Gastroesophageal sphincter (tissue), 4 donors: ENCODE measurements at regions not wholly inside any gene's neighbourhood (a gene's known extent, or its start where the extent isn't known, plus 50 kb on each side); places are given as distances from the start of the nearest gene placed in this dataset.

Experiments used
- ATAC-seq: fragments of 150-250 bp; one replicate; pipeline ENCODE4 v1.9.1; 2016; ENCODE audit warnings: mild to moderate bottlenecking, moderate library complexity
- H3K27ac ChIP-seq, 4 donors: fragments of 200-600 bp; sonication (generic) in 3 of 4; 1 replicate in 3 of 4; 2 replicates in 1 of 4; pipeline ENCODE4 v1.5.1; 2016 to 2019
- H3K27me3 ChIP-seq: fragments of 200-600 bp; sonication (generic); one replicate; pipeline ENCODE4 v1.5.1; 2019
- H3K36me3 ChIP-seq, 2 donors: fragments of 200-600 bp; sonication (generic); one replicate each; pipeline ENCODE4 v1.5.1; 2019; ENCODE audit warnings: control low read depth in 1 of 2
- H3K4me1 ChIP-seq, 3 donors: fragments of 200-600 bp; sonication (generic); 1 replicate in 2 of 3; 2 replicates in 1 of 3; pipeline ENCODE4 v1.5.1; 2016 to 2019; ENCODE audit warnings: control low read depth in 2 of 3
- H3K4me3 ChIP-seq, 2 donors: fragments of 200-600 bp; sonication (generic); one replicate each; pipeline ENCODE4 v1.5.1; 2019; ENCODE audit warnings: mild to moderate bottlenecking in 1 of 2, moderate library complexity in 1 of 2
- H3K9me3 ChIP-seq, 3 donors: fragments of 200-600 bp; sonication (generic); one replicate each; pipeline ENCODE4 v1.5.1; 2017 to 2019; ENCODE audit warnings: control low read depth in 2 of 3
- CTCF ChIP-seq, 4 experiments: fragments of 200-600 bp in 2 of 4; fragments of 450-650 bp in 2 of 4; sonication (generic) in 1 of 4; IDR thresholded peaks; one replicate each; pipeline ENCODE4 v1.5.1; 2017 to 2019; ENCODE audit warnings: antibody characterized with exemption in 4 of 4, mild to moderate bottlenecking in 2 of 4, moderate library complexity in 2 of 4
- EP300 ChIP-seq: sonication (generic); formaldehyde crosslinking; IDR thresholded peaks from one replicate; pipeline ENCODE4 v1.6.1; 2017; ENCODE audit warnings: antibody characterized with exemption, mild to moderate bottlenecking
- POLR2A ChIP-seq, 2 donors: fragments of 450-650 bp; IDR thresholded peaks; one replicate each; pipeline ENCODE4 v1.6.1; 2017; ENCODE audit warnings: antibody characterized with exemption in 2 of 2, mild to moderate bottlenecking in 2 of 2, moderate library complexity in 1 of 2
- POLR2AphosphoS5 ChIP-seq: sonication (generic); formaldehyde crosslinking; IDR thresholded peaks from one replicate; pipeline ENCODE4 v1.6.1; 2017; ENCODE audit warnings: antibody characterized with exemption
- WGBS, 2 donors: methylation state at CpG; one replicate each; pipeline ENCODE4 v1.1.5; 2018; ENCODE audit warnings: low coverage in 1 of 2; 5-methylcytosine and 5-hydroxymethylcytosine counted together

GRCh38 chr16:6407596-6407995, 925.0 kb upstream of the RBFOX1 start:
- H3K27me3 ChIP-seq: no peaks in the 10 kb centered on the region
- no peak overlapping the region for H3K27ac ChIP-seq
- 75% methylated on average over 3 of the region's 3 CpGs; no CpG with 5 or more reads in 1 of the 2 donors for WGBS, 2 donors
- ATAC-seq: no peak
- TF ChIP-seq CTCF (IDR thresholded peaks at IDR 0.05) (no peak), EP300 (no peak), POLR2AphosphoS5 (no peak), POLR2A (IDR thresholded peaks at IDR 0.05) (no peak)
- H3K36me3 ChIP-seq: no peaks in the 10 kb centered on the region
- no peaks in the 10 kb centered on the region for H3K9me3 ChIP-seq
- no peaks in the 10 kb centered on the region for H3K4me1 ChIP-seq
- no peak overlapping the region for H3K4me3 ChIP-seq

- Histone ChIP-seq H3K4me1 (no peaks in the 10 kb centered on the region), H3K36me3 (no peaks in the 10 kb centered on the region), H3K27me3 (no peaks in the 10 kb centered on the region), H3K27ac (no peak overlapping the region), H3K9me3 (no peaks in the 10 kb centered on the region), H3K4me3 (no peak overlapping the region)
- no peak for ATAC-seq
- 67 to 83% methylated on average over 1 of the region's 1 CpG for WGBS, 2 donors
- TF ChIP-seq POLR2A (IDR thresholded peaks at IDR 0.05) (no peak), POLR2AphosphoS5 (no peak), EP300 (no peak), CTCF (IDR thresholded peaks at IDR 0.05) (no peak)
These were observed 926.6 kb upstream of the RBFOX1 start for GRCh38 chr16:6406028-6406427.

- Histone ChIP-seq H3K4me3 (no peak overlapping the region), H3K9me3 (no peaks in the 10 kb centered on the region), H3K27ac (no peak overlapping the region), H3K4me1 (no peaks in the 10 kb centered on the region), H3K27me3 (no peaks in the 10 kb centered on the region), H3K36me3 (no peaks in the 10 kb centered on the region)
- WGBS, 2 donors: 56 to 80% methylated on average over 1 to 3 of the region's 3 CpGs
- no peak for TF ChIP-seq CTCF (IDR thresholded peaks at IDR 0.05)
- no peak for TF ChIP-seq EP300
- no peak for TF ChIP-seq POLR2A (IDR thresholded peaks at IDR 0.05)
- TF ChIP-seq POLR2AphosphoS5: no peak
- ATAC-seq: no peak
These were observed 949.7 kb upstream of the RBFOX1 start for GRCh38 chr16:6382924-6383459.

- H3K36me3 ChIP-seq: no peaks in the 10 kb centered on the region
- H3K9me3 ChIP-seq: no peaks in the 10 kb centered on the region
- 61 to 71% methylated on average over 5 of the region's 6 CpGs for WGBS, 2 donors
- ATAC-seq: no peak
- no peaks in the 10 kb centered on the region for H3K27me3 ChIP-seq
- H3K27ac ChIP-seq: no peak overlapping the region
- no peak overlapping the region for H3K4me3 ChIP-seq
- H3K4me1 ChIP-seq: no peaks in the 10 kb centered on the region
- no peak for TF ChIP-seq POLR2A (IDR thresholded peaks at IDR 0.05)
- no peak for TF ChIP-seq EP300
- TF ChIP-seq POLR2AphosphoS5: no peak
- no peak for TF ChIP-seq CTCF (IDR thresholded peaks at IDR 0.05)
These were observed 950.7 kb upstream of the RBFOX1 start for GRCh38 chr16:6381896-6382295.

GRCh38 chr16:6377956-6378355, 954.7 kb upstream of the RBFOX1 start:
- 42% methylated on average over 9 of the region's 11 CpGs; no CpG with 5 or more reads in 1 of the 2 donors for WGBS, 2 donors
- H3K4me1 ChIP-seq: no peaks in the 10 kb centered on the region
- ATAC-seq: no peak
- H3K9me3 ChIP-seq: no peaks in the 10 kb centered on the region
- no peak for TF ChIP-seq POLR2AphosphoS5
- no peak for TF ChIP-seq CTCF (IDR thresholded peaks at IDR 0.05)
- H3K36me3 ChIP-seq: no peaks in the 10 kb centered on the region
- H3K4me3 ChIP-seq: no peak overlapping the region
- no peaks in the 10 kb centered on the region for H3K27me3 ChIP-seq
- H3K27ac ChIP-seq: no peak overlapping the region
